DND-41 (cell line): ENCODE measurements at regions not wholly inside any gene's neighbourhood (a gene's known extent, or its start where the extent isn't known, plus 50 kb on each side); places are given as distances from the start of the nearest gene placed in this dataset.
A peak's percentile ranks its signal among the peaks of the same experiment; 100 is the strongest.

ENCODE experiments used
- ATAC-seq: fragments of 200-7000 bp; cut with Tn5 transposase; 3 replicates; pipeline ENCODE4 v1.9.1; 2021; ENCODE audit warnings: low read depth; ENCODE audit not compliant: insufficient read depth
- DNase-seq: peaks from one replicate; pipeline ENCODE4 v3.0.0-alpha.2; 2020
- H2AFZ ChIP-seq: 2 replicates; pipeline ENCODE4 v1.6.0; 2012; ENCODE audit warnings: low read depth, low read length
- H3K27ac ChIP-seq: 2 replicates; pipeline ENCODE4 v1.5.1; 2012; ENCODE audit warnings: low read length, inconsistent platforms
- H3K27me3 ChIP-seq: fragments of 200-600 bp; sonication (generic); 2 replicates; pipeline ENCODE4 v1.6.0; 2012; ENCODE audit warnings: low read length, mild to moderate bottlenecking, inconsistent platforms; ENCODE audit not compliant: insufficient read depth, poor library complexity
- H3K36me3 ChIP-seq: 2 replicates; pipeline ENCODE4 v1.5.1; 2012; ENCODE audit warnings: low read length, inconsistent platforms; ENCODE audit not compliant: insufficient read depth
- H3K4me1 ChIP-seq: 2 replicates; pipeline ENCODE4 v1.5.1; 2012; ENCODE audit warnings: mild to moderate bottlenecking, low read length; ENCODE audit not compliant: insufficient read depth
- H3K4me2 ChIP-seq: 2 replicates; pipeline ENCODE4 v1.6.0; 2012; ENCODE audit warnings: mild to moderate bottlenecking, moderate library complexity, low read length, inconsistent platforms; ENCODE audit not compliant: insufficient read depth
- H3K4me3 ChIP-seq, 2 experiments: fragments of 200-600 bp in 1 of 2; shearing (Covaris generic) in 1 of 2; 2 replicates each; pipeline ENCODE4 v1.5.1; 2012 to 2016; ENCODE audit warnings: inconsistent platforms in 2 of 2, low read length in 2 of 2, mild to moderate bottlenecking in 2 of 2, low read depth in 1 of 2, moderate library complexity in 1 of 2
- H3K79me2 ChIP-seq: 2 replicates; pipeline ENCODE4 v1.6.0; 2012; ENCODE audit warnings: low read length, inconsistent platforms; ENCODE audit not compliant: insufficient read depth
- H3K9ac ChIP-seq: 2 replicates; pipeline ENCODE4 v1.6.0; 2012; ENCODE audit warnings: low read depth, mild to moderate bottlenecking, inconsistent platforms, low read length, moderate library complexity
- H3K9me3 ChIP-seq: 2 replicates; pipeline ENCODE4 v1.5.1; 2012; ENCODE audit warnings: low read length, moderate library complexity, mild to moderate bottlenecking, inconsistent platforms; ENCODE audit not compliant: insufficient read depth, severe bottlenecking
- H4K20me1 ChIP-seq: 2 replicates; pipeline ENCODE4 v1.6.0; 2012; ENCODE audit warnings: low read length; ENCODE audit not compliant: insufficient read depth
- CTCF ChIP-seq: IDR thresholded peaks from 2 replicates; pipeline ENCODE4 v1.5.1; 2012; ENCODE audit warnings: borderline replicate concordance, low read length, moderate library complexity, mild to moderate bottlenecking; ENCODE audit not compliant: poor library complexity, severe bottlenecking; ENCODE audit errors: extremely low read depth
- EZH2 ChIP-seq: IDR thresholded peaks from 3 replicates; pipeline ENCODE4 v1.6.1; 2012; ENCODE audit warnings: borderline replicate concordance, low read depth, mild to moderate bottlenecking, moderate library complexity, low read length, inconsistent platforms; ENCODE audit not compliant: severe bottlenecking

GRCh38 chr2:237154082-237154638 is 68.5 kb downstream of the COPS8 start:
- Histone ChIP-seq H3K9ac (no peak overlapping the region), H3K27ac (no peak overlapping the region), H3K9me3 (no peaks in the 10 kb centered on the region), H3K4me3 (no peak overlapping the region), H2AFZ (no peak overlapping the region), H4K20me1 (no peaks in the 10 kb centered on the region), H3K27me3 (peaks cover 2% of the 10 kb centered on the region), H3K4me1 (peaks cover 4% of the 10 kb centered on the region), H3K4me2 (no peak overlapping the region), H3K36me3 (no peaks in the 10 kb centered on the region), H3K79me2 (no peaks in the 10 kb centered on the region)
- ATAC-seq (peak; percentile 81), DNase-seq (peak; percentile 62)
- TF ChIP-seq EZH2, result no peak
- peak; percentile 83 for TF ChIP-seq CTCF

GRCh38 chr2:237154884-237155851 is 69.5 kb downstream of the COPS8 start:
- H3K9ac ChIP-seq, result no peak overlapping the region
- H3K4me2 ChIP-seq, result no peak overlapping the region
- DNase-seq, result no peak
- H2AFZ ChIP-seq, result no peak overlapping the region
- no peak overlapping the region for H3K4me3 ChIP-seq
- H3K79me2 ChIP-seq, result no peaks in the 10 kb centered on the region
- H3K9me3 ChIP-seq, result no peaks in the 10 kb centered on the region
- no peak overlapping the region for H3K27ac ChIP-seq
- no peaks in the 10 kb centered on the region for H4K20me1 ChIP-seq
- no peak for TF ChIP-seq CTCF
- no peak for TF ChIP-seq EZH2
- peaks cover 2% of the 10 kb centered on the region for H3K27me3 ChIP-seq
- H3K36me3 ChIP-seq, result no peaks in the 10 kb centered on the region
- H3K4me1 ChIP-seq, result peaks cover 9% of the 10 kb centered on the region
- no peak for ATAC-seq

- Histone ChIP-seq H3K79me2 (no peaks in the 10 kb centered on the region), H3K27me3 (peaks cover 2% of the 10 kb centered on the region), H3K4me3 (no peak overlapping the region), H3K9ac (no peak overlapping the region), H4K20me1 (no peaks in the 10 kb centered on the region), H3K4me2 (no peak overlapping the region), H3K27ac (no peak overlapping the region), H3K36me3 (no peaks in the 10 kb centered on the region), H3K9me3 (no peaks in the 10 kb centered on the region), H2AFZ (no peak overlapping the region), H3K4me1 (peaks cover 9% of the 10 kb centered on the region)
- DNase-seq, result no peak
- ATAC-seq, result no peak
- no peak for TF ChIP-seq CTCF
- TF ChIP-seq EZH2, result no peak
Measured at GRCh38 chr2:237156031-237156856, 70.6 kb downstream of the COPS8 start.
